ENCODE measurements at regions not wholly inside any gene's neighbourhood (a gene's known extent, or its start where the extent isn't known, plus 50 kb on each side); places are given as distances from the start of the nearest gene placed in this dataset.

- TF ChIP-seq EZH2 (IDR thresholded peaks at IDR 0.05) = no peak
- TF ChIP-seq POLR2AphosphoS5 (IDR thresholded peaks at IDR 0.05; ENCODE audit: borderline replicate concordance, low read depth, low read length) = no peak
- TF ChIP-seq FOXP2 (optimal IDR thresholded peaks at IDR 0.05; ENCODE audit: control extremely low read depth, extremely low read length, insufficient read depth) = no peak
Measured at GRCh38 chr1:96487971-96488370, 233.6 kb upstream of the PTBP2 start.

All from SK-N-MC (cell line).